GM19035 (cell line): ENCODE measurements at regions not wholly inside any gene's neighbourhood (a gene's known extent, or its start where the extent isn't known, plus 50 kb on each side); places are given as distances from the start of the nearest gene placed in this dataset.

Source experiments
- ATAC-seq: cut with Tn5 transposase; IDR thresholded peaks from one replicate; pipeline ENCODE4 v1.9.1; 2021; ENCODE audit not compliant: unreplicated experiment

DNA sequence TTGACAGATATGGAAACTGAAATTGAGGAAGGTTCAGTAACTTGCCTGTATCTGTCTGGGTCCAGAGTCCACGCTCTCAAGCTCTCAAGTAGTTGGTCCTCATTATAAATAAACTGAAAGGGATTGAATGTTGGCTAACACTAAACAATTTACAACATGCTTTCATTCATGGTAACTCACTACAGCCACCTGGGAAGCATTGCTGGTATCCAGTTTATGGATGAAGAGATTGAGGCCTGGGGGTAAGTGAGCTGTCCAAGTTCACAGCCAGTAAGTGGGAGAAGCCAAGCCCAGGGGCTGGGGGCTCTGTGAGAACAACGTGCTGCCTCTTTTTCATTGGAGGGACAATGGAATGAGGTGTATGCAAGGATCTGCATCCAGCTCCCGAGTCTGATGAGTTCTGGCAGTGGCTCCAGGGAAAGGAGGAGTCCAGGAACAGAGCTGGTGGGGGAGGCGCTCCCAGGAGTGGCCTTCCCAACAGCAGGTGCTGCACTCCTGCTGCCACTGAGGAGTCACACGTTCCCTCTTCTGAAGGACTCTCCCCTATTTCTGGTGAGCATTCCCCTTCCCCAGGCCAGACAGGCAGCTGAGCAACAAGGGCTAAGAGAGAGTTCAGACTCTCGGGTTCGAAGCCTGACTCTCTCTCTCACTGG is 175.8 kb downstream of the CSNK2A3 start:
- no peak for ATAC-seq

DNA sequence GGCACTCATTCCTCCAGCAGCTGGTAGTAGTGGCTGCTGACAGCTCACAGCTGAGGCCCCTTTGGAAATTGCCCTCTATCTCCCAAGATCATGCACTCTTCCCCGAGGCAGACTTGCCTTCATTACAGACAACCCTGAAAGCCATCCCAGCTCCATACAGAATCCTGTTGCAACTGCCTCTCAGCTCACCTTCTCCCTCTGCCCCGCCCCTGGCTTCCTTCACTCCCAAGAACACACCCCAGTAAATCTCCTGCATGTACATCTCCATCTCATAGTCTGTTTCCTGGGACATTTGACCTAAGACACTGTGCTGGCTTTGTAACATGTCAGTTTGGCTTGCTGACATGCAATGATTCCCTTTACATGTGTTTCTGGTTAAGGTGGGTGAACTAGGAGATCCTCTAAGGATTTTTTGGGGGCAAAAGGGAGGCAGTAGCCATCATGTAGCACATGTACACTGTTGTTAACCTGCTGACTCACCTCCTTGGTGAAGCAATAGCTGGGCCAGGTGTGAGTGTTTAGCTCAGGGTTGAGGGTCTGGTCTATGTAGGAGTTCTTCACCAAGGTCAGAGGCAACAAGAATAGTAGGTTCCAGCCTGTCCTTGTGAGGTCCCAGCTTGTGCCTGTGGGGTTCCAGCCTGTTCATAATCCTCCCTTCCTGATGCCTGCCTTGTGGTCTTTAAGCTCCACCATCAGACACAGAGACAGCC is 179.6 kb downstream of the CSNK2A3 start:
- ATAC-seq: no peak

DNA sequence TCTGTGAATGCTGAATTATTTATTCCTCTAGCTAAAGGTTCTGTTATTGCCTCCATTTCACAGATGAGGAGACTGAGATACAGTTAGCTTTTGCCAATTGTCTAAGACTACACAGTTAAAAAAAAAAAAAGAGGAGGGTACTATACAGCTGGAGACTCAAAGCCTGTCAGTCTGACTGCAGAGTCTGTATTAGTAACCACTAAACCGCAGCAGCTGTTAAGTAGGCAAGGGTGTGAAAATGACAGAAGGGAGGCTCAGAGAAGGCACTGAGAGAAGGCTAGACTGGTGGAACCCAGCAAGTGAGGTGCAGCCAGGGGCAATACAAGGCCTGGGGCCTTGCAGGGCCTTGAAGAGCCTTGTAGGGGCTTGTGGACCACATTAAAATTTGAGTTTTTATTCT is 181.2 kb downstream of the CSNK2A3 start:
- peak; percentile 94 for ATAC-seq

DNA sequence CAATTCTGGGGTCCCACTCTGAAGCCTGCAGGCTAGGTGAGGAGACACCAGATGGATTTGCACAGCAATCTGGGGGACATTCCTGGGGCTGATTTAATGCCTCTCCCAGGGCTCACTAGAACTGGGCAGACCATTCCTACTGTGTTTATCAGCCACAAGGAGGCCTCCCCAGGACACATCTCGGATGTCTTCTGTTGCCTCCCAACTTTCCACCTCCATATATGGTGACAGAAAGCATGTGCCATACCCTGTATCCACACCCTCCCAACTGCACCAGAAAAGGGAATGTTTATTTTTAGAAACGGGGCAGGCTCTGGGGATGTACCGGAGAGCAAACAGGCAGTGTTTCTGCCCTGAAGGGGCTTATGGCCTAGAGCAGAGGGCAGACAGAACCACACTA is 181.8 kb downstream of the CSNK2A3 start:
- ATAC-seq: no peak

DNA sequence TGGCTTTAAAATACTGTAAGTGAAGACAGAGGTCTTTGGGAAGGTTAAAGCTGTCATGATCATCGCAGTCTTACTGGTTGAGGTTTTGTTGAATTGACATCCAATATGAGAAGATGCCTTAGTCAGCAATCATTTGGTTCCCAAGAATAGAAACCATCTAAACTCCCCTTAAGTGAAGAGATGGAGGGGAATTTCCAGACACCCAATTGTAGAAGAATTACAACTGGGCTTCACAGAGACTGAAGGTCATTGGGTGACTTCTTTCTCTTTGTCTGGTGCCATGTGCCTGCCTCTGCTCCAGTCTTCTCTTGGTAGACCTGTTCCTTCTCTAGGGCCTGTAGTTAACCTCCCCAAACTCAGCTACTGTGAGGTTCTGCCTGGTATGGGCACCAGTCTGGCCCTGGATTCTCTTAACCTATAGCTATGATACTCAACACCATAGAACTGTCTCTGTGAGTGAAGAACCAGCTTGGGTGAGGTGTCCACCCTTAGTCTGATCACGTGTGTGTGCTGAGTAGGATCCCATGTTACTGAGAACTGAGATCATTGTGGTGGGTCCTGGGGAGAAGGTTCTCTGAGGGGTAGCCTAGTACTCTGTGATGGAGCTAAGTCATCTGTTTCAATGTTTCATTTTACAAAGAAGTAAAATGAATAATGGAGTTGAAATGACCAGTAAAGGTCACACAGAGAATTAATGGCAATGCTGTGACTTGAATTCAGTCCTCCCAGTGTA is 182.5 kb downstream of the CSNK2A3 start:
- no peak for ATAC-seq

DNA sequence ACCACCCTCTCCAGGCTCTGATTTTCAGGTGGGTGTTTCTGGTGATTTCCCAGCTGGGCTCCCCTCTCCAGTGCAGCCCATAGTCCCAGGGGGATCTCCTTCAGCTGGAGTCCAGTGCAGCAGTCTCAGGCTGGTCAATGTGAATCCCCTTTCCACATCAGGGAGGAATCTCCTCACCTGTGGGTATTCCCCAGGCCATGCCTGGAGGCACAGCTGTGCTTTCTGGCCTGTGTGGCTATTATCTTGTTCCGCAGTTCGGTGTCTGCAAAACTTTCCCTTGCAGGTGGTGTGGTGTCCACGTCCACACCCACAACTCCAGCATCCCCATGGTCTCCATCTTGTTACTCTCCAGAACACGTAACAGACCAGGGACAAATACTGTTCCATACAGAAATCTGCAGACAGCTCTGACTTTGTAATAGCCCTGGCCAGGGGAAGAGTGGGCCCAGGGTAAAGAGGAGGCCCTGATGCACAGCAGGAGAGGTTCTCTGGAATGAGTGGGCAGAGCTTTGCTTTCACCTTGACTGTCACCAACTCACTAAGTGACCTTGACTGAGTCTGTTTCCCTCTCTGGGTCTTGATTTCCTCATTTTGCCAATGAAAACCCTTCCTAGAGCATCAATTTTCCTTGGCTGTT is 183.2 kb downstream of the CSNK2A3 start:
- no peak for ATAC-seq

DNA sequence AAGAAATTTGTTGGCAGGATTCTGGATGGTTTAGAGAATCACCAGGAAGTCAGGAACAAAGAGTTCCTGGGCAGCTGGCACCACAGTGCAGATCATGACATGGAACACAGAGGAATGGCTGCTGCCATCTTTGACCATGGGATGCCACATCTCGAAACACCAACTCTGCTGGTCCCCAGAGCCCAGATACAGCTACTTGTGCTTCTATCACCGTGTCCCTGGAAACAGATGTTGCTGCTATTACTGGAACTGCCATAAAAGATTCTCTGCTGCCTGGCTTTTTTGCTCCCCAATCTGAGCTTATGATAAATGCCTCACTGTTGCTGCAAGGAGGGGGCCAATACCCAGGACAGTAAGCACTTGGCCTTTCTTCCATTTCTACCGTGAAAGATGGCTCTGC is 185.2 kb downstream of the CSNK2A3 start:
- no peak for ATAC-seq

DNA sequence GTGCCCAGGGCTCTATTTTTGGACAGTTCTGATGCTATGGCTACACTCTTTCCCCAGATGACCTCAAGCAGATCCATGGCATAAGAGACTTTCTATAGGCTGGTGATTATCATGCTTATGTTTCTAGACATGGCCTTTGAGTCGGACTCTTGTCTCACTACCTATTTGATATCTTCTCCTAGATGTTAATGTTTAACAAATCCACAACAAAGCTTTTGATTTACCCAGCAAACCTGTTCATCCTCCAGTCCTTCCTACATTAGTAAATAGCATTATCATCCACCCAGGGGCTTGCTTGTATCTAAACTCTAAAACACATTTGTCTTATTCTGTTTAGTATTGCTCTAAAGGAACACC is 188.7 kb downstream of the CSNK2A3 start:
- no peak for ATAC-seq

DNA sequence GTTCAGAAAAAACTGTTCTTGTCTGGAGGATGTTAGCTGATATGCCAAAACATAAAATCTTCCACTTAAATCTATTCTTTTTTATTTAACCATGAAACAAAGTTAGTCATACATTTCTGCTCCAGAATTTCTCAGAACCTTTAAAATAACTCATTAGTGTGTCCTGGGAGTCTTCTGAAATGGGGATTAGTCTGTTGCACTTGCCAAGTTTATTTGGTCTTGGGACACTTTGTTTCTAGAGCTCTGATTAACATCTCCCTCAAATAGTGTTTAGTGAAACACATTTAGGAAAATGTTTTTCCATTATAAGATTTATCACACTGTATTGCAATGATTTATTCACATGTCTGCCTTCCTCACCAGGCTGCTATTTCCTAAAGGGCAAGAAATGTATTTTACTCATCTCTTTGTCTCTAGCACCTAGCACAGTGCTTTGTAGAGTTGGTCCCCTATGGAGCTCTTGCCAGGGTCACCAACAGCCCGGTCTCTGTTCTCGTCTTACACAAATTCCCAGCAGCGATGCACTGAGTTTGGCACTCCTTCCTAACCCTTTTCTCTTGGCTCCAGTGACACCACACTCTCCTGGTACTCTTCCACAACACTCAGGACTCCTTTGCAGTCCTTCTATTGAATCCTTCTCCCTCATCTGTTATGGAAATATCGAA is 189.2 kb downstream of the CSNK2A3 start:
- ATAC-seq: no peak

DNA sequence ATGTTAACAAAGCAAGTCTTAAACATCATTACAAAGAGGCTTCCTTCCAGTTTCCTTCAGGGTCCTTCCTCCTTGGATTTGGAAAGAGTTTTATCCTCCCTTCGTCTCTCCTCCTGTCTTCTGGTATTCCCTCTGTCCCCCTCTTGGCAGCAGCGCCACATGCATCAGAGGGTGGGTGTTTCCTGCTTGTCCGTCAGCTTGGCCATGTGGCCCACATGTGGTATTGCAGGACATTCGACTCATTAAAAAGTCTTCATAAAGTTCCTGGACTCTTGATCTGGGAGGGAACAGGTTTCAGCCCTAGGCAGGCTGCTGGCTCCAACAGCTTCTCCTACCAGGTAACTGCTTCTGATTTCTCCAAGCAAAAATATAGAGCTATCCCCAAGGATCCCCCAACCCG is 189.8 kb downstream of the CSNK2A3 start:
- ATAC-seq: no peak

DNA sequence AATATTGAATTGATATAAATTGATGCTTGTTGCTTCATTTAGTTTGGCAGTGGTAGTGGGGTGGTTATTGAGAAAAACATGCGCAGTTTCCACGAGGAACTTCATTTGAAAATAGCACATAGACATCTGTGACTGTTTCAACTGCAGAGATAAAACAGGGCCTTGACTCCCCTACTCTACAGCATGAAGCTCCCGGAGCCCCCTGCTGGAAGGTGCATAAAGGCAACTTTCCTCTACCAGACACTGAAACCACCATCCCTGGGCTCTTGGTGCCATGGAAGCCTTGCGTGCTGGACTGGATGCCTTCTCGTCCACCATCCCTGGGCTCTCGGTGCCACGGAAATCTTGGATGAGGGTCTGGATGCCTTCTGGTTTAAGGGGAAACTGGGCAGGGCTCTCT is 195.9 kb downstream of the CSNK2A3 start:
- ATAC-seq: no peak

DNA sequence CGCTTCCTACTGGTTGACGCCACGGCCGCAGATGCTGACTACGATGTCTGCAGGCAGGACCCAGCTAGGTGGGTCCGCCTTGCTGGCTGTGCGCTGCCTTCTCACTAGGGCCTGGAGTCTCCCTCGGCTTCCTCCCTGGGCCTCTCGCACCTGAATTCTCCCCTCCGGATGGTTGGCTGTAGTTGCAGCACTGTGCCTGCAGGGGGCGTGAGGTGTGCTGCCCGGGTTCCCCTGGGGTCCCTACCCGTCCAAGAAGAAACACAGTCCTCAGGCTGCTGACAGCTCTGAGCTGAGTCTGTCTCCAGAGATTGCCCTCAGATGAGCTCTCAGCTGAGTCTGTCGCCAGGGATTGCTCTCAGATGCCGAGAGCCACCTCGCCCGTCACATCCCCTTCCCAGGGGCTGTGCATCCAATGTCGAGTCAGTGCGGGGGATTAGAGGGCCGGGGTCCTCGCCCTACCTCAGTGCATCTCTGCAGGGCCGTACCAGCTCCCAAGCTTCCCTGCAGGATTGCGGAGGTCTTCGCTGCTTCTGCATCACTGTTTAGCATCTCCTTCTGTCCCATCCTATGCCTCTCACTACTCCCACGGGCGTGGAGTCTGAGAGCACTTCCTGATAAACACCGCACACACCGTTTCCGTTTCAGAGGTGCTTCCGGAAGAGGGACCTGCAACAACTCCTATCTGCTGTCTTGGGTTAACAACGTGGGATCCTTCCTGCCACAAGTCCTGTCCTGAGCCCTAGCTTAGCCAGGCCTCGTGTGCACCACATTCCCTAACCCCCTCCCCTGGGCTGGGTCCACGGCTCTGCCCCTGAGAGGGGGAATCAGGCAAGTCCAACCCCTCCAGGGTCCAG is 196.9 kb downstream of the CSNK2A3 start:
- ATAC-seq: no peak

DNA sequence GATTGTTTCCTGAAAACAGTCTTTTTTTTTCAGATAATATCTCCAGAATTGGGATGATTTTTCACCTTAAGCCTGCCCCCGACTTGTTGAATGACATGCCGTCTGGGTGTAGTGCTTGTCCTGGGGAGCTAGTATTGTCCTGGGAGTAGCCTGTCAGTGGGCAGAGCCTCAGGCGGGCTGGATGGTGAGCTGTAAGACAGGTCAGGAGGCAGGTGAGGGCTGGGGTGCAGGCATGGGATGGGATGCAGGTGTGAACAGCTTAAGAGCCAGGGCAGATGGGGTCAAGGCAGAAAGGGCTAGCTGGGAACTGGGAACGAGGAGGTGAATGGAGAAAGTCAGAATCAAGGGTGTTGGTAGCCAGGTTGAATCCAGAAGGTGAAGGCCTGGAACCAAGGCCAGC is 200.2 kb downstream of the CSNK2A3 start:
- no peak for ATAC-seq

DNA sequence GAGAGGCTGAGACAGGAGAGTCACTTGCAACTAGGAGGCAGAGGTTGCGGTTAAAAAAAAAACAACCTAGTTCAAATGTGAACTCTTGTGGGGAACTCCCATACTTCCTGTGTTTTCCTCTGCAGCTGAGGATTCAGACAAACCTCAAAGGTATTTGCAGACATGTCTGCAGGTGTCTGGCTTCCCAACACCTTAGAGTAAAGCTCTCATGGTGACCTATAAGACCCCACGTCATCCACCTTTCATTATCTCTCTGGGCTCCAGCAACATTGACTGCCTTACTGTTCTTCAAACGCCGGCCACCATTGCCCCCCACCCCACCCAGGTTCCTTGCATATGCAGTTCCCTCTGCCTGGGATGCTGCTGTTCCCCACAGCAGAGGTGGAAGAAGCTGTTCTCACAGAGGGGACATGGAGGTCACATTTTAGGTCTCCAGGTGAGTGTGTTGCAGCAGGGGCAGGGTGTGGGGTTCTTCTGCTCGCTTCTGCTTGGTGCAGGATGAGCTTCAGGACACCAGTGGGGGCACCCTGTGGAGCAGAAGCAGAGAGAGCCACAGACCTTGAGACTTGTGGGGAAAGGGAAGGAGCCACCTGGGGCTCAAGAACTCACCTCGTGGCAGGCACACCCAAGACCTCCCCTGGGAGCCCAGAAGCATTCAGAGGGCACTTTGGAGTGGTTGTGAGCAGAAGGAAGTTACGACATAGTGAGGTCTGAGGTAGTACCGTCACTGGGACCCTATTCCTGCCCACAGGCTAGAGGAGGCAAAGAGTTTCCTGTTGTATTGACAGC is 203.2 kb downstream of the CSNK2A3 start:
- no peak for ATAC-seq

DNA sequence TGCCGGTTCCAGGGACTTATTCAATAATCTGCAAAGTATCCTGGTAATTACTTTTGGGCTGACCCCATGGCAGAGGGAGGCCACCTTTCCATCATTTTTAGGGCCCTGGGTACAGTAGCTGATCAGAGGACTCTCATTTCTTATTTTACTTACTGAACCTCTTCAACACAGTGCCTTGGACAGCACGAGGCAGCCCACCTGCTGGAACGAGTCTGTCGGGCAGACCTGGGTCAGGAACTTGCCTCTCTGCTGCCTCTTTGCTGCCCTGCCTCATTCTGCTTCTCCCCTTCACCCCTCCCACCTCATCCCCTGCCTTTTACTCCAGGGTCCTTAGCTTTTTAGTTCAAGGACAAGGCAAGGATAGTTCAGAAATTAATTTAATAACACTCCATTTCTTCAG is 204.5 kb downstream of the CSNK2A3 start:
- ATAC-seq: no peak

DNA sequence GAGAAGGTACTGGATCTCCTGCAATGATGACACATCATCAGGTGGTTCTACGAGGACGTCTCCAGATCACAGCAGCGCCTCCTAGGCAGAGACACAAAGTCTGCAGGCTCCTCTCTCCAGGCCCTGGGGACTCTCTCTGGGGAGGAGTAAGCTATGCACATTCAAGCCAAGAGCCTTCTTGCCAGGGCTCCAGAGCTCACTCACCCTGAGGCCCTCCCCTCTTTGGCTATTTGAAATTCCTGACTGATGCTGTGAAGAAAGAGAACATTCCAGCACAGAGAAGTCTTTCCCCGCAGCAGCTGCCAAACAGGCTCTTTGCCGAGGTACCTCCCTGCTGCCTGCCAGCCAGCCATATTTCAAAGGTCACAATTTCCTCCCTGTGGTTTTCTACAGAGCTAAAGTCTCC is 204.9 kb downstream of the CSNK2A3 start:
- ATAC-seq: no peak

DNA sequence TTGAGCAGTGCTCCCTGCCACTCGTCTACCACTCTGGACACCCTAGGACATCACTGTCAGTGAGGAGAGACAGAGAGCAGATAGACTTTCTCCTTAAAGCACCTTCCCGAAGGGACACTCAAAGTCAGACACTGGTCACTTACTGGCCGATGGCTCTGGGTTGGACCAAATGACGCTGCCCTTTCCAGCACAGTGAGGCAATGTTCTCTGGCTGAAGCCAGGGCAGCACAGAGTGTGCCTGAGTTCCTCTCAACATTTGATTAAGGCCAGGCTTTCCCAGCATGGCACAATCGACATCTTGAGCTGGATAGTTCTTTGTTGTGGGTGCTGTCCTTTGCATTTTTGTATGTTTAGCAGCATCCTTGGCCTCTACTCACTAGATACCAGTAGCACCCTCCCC is 206.2 kb downstream of the CSNK2A3 start:
- no peak for ATAC-seq

DNA sequence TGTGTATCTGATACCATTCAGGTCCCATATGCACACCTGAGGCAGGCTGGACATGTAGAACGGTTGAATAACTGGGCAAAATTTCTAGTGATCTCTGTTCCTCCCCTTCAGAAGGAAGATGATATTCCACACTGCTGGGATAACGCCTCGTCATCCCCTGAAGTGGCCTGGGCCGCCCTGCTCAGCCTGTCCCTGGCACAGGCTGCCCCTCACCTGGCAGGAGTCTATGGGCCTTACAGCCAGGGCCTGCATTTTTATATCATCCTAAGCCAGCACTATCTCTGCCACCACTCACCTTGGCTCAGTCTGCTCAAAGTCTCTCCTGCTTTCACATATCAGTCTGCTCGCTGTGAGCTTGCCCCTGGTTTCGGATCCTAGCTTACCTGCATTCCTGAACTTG is 209.2 kb downstream of the CSNK2A3 start:
- no peak for ATAC-seq

DNA sequence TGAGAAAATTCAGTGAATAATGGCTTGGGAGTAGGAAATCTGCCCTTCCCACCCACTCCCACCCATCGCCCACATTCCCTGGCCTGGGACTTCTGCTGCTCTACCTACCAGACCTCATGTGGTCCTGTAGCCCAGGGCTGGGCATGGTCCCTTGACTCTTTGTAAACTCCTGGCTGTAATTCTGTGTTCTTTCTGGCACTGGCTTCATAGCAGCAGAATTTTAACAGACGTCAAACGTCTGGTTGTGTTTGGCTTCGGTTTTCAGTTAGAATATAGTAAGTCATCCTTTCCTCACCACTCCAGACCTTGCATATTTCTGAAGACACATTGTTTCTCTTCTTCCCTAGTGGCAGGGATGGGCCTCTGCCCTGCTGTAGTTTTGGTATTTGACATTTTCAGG is 210.6 kb downstream of the CSNK2A3 start:
- ATAC-seq: no peak

DNA sequence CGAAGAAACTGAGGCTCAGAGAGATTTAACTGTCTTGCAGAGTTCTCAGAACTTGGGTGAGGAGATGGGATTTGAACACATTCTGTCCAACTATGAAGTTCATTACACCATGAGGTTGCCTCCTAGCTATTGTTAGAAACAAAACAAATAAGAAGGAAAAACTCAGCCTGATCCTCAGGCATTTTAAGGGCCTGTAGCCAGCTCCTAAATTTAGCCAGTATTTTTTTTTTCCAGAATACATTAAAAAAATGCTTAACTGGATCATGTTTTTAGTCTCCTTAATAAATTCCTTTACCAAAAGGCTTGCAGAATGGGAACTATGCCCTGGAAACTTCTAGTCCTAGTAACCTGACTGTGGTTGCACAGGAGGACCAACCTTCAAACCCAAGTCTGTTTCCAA is 212.0 kb downstream of the CSNK2A3 start:
- ATAC-seq: no peak
